Cardiac fibroblast (primary cell): ENCODE measurements at regions not wholly inside any gene's neighbourhood (a gene's known extent, or its start where the extent isn't known, plus 50 kb on each side); places are given as distances from the start of the nearest gene placed in this dataset.

Experiments used
- DNase-seq, 2 donors: peaks; one replicate each; pipeline versions ENCODE4 v3.0.0 to v3.0.0-alpha.2; 2010; ENCODE audit warnings: low read depth in 2 of 2
- H3K4me3 ChIP-seq, 2 donors: replicated peaks in 1 of 2; 1 replicate in 1 of 2; 2 replicates in 1 of 2; pipeline ENCODE4 v1.5.1; 2011; ENCODE audit warnings: low read depth in 2 of 2, low read length in 2 of 2, mild to moderate bottlenecking in 2 of 2, moderate library complexity in 1 of 2
- TF ChIP-seq, protein P1 (sequence below): IDR thresholded peaks from one replicate; pipeline ENCODE4 v1.5.1; 2011; ENCODE audit warnings: low read depth, mild to moderate bottlenecking, low read length, inconsistent platforms

DNA sequence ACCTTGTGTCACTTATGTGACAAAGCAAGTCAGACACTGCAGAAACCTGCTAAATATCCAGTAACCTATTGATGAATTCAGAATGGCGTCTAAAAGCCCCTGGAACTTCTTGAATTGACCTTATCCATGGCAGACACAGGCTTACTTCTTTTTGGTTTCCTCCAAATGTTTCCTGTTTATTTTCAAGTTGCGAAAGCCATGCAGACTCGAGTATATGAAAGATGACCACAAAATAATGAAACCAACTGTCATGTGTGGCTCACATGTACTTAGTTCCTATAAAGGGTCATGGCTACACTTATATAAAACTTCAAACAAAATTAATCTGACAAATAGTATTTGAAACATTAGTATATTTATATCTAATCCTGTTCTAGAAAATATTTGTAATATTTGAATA, 113.1 kb upstream of the FNDC3A start:
- TF ChIP-seq, protein P1, sequence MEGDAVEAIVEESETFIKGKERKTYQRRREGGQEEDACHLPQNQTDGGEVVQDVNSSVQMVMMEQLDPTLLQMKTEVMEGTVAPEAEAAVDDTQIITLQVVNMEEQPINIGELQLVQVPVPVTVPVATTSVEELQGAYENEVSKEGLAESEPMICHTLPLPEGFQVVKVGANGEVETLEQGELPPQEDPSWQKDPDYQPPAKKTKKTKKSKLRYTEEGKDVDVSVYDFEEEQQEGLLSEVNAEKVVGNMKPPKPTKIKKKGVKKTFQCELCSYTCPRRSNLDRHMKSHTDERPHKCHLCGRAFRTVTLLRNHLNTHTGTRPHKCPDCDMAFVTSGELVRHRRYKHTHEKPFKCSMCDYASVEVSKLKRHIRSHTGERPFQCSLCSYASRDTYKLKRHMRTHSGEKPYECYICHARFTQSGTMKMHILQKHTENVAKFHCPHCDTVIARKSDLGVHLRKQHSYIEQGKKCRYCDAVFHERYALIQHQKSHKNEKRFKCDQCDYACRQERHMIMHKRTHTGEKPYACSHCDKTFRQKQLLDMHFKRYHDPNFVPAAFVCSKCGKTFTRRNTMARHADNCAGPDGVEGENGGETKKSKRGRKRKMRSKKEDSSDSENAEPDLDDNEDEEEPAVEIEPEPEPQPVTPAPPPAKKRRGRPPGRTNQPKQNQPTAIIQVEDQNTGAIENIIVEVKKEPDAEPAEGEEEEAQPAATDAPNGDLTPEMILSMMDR = no peak
- DNase-seq = peak in 1 of 2 donors; percentile 21
- no peak overlapping the region for H3K4me3 ChIP-seq

DNA sequence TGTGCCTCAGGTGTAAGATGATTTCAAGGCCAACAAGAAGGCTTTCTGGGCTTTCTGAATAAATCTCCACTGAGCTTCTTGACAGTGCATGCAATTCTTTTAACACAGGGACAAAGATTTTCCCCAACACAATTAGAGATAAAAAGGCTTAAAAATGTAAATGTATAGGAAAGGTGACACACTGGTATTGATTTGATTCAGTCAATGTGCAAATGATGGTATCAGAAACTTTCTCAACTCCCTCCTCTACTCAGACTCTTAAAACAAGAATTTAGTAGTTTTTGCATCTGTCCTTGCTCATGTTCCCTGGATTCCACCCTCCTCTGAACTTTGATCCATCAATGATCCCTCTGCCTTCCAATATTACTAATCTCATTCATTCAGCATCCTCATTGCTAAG, 111.6 kb upstream of the FNDC3A start:
- TF ChIP-seq, protein P1 = no peak
- DNase-seq = no peak

DNA sequence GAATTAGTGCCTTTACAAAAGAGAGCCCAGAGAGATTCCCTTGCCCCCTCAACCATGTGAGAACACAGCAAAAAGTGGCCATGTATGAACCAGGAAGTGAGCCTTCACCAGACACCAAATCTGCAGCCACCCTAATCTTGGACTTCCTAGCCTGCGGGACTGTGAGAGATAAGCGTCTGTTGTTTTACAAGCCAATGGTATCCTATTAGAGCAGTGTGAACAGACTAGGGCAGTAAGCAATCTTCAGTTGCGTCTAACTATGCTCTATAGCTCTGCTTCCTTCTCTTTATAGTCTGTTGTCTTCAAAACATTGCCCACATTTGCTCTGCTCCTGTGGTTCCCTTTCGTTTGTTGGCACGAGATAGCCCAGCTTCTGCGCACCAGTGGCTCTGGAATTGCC, 109.5 kb upstream of the FNDC3A start:
- DNase-seq = peak in 1 of 2 donors; percentile 4
- TF ChIP-seq, protein P1 = no peak
- no peak overlapping the region for H3K4me3 ChIP-seq

More for the DNA sequence above, 111.6 kb upstream of the FNDC3A start:
- no peak overlapping the region for H3K4me3 ChIP-seq

DNA sequence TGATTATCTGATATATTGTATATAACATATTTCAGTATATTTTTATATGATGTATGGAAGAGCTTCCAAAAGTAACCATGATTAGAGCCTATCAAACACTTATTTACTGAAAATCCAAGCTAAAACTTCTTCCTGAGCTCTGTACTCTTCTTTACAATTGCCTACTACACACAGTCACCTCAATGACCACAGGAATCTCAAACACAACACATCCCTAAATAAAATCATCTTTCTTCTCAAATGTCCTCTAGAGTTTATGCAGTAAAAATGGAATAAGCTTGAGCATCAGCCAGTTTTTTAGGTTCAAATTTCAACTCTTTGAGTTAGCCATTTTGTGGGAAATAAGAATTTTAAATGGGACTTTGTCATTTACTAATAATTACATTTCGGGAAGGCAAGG, 102.6 kb upstream of the FNDC3A start:
- H3K4me3 ChIP-seq = no peak overlapping the region
- no peak for DNase-seq
- TF ChIP-seq, protein P1 = no peak

DNA sequence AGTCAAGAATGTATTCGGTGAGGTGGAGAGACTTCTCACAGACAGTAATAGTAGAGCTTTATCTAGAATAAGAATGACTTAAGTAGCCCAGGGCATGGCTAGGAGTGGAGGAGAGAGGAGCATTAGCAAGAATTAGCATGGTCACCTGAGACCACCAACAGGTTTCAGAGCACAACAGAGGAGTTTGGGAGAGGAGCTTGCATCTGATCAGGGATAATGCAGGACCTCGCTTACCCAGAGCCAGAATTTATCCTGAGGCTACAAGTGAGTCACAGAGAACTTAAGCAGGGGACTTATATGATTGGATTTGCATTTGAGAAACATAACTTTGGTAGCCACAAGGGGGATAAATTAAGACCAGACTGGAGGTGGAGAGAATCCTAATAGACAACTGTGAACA, 102.1 kb upstream of the FNDC3A start:
- H3K4me3 ChIP-seq = no peak overlapping the region
- peak; percentile 11 to 23 for DNase-seq
- TF ChIP-seq, protein P1 = no peak

DNA sequence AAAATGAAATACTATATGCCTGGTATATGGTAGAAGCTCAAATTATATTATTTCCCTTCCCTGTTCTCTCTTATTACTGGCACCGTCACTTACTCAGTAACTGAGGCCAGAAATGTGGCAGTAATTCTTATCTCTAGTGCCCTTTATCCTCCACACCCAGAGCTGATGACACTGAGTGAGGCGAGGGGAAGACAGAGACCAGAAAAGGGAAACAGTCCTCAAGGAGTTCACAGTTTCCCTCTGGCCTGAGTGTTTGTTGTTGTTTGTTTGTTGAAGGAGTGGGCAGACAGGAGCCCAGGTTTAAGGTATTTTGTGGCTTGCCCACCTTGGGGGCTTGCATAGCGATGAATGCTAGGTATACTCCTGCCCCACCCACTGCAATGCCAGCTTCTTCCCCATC, 101.5 kb upstream of the FNDC3A start:
- TF ChIP-seq, protein P1 = no peak
- no peak overlapping the region for H3K4me3 ChIP-seq
- DNase-seq = no peak

DNA sequence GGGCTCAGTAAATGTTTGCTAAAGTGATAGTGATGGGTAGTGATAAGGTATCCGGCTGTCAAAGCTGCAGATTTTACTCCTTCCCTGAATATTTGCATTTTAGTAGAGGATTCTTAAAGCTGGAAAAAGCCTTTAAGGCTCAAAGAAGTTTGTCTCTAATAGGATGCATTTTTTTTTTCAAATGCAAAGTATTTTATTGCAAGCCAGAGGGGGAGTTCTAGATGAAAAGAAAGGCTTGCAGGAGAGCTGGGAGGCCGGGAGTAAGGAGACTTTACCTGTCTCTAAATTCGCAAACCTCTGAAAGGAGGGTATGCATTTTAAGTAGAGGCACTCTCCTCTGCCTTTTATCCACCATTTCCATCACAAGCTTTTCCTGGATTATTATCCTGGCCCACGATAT, 100.7 kb upstream of the FNDC3A start:
- DNase-seq = no peak
- TF ChIP-seq, protein P1 = no peak
- H3K4me3 ChIP-seq = no peak overlapping the region
